DND-41 (cell line): ENCODE measurements at regions not wholly inside any gene's neighbourhood (a gene's known extent, or its start where the extent isn't known, plus 50 kb on each side); places are given as distances from the start of the nearest gene placed in this dataset.

Experiments used
- ATAC-seq: fragments of 200-7000 bp; cut with Tn5 transposase; 3 replicates; pipeline ENCODE4 v1.9.1; 2021; ENCODE audit warnings: low read depth; ENCODE audit not compliant: insufficient read depth
- DNase-seq: peaks from one replicate; pipeline ENCODE4 v3.0.0-alpha.2; 2020
- H2AFZ ChIP-seq: 2 replicates; pipeline ENCODE4 v1.6.0; 2012; ENCODE audit warnings: low read depth, low read length
- H3K27ac ChIP-seq: 2 replicates; pipeline ENCODE4 v1.5.1; 2012; ENCODE audit warnings: low read length, inconsistent platforms
- H3K27me3 ChIP-seq: fragments of 200-600 bp; sonication (generic); 2 replicates; pipeline ENCODE4 v1.6.0; 2012; ENCODE audit warnings: low read length, mild to moderate bottlenecking, inconsistent platforms; ENCODE audit not compliant: insufficient read depth, poor library complexity
- H3K36me3 ChIP-seq: 2 replicates; pipeline ENCODE4 v1.5.1; 2012; ENCODE audit warnings: low read length, inconsistent platforms; ENCODE audit not compliant: insufficient read depth
- H3K4me1 ChIP-seq: 2 replicates; pipeline ENCODE4 v1.5.1; 2012; ENCODE audit warnings: mild to moderate bottlenecking, low read length; ENCODE audit not compliant: insufficient read depth
- H3K4me2 ChIP-seq: 2 replicates; pipeline ENCODE4 v1.6.0; 2012; ENCODE audit warnings: mild to moderate bottlenecking, moderate library complexity, low read length, inconsistent platforms; ENCODE audit not compliant: insufficient read depth
- H3K4me3 ChIP-seq, 2 experiments: fragments of 200-600 bp in 1 of 2; shearing (Covaris generic) in 1 of 2; 2 replicates each; pipeline ENCODE4 v1.5.1; 2012 to 2016; ENCODE audit warnings: inconsistent platforms in 2 of 2, low read length in 2 of 2, mild to moderate bottlenecking in 2 of 2, low read depth in 1 of 2, moderate library complexity in 1 of 2
- H3K79me2 ChIP-seq: 2 replicates; pipeline ENCODE4 v1.6.0; 2012; ENCODE audit warnings: low read length, inconsistent platforms; ENCODE audit not compliant: insufficient read depth
- H3K9ac ChIP-seq: 2 replicates; pipeline ENCODE4 v1.6.0; 2012; ENCODE audit warnings: low read depth, mild to moderate bottlenecking, inconsistent platforms, low read length, moderate library complexity
- H3K9me3 ChIP-seq: 2 replicates; pipeline ENCODE4 v1.5.1; 2012; ENCODE audit warnings: low read length, moderate library complexity, mild to moderate bottlenecking, inconsistent platforms; ENCODE audit not compliant: insufficient read depth, severe bottlenecking
- H4K20me1 ChIP-seq: 2 replicates; pipeline ENCODE4 v1.6.0; 2012; ENCODE audit warnings: low read length; ENCODE audit not compliant: insufficient read depth
- EZH2 ChIP-seq: IDR thresholded peaks from 3 replicates; pipeline ENCODE4 v1.6.1; 2012; ENCODE audit warnings: borderline replicate concordance, low read depth, mild to moderate bottlenecking, moderate library complexity, low read length, inconsistent platforms; ENCODE audit not compliant: severe bottlenecking
- TF ChIP-seq, protein P1 (sequence below): IDR thresholded peaks from 2 replicates; pipeline ENCODE4 v1.5.1; 2012; ENCODE audit warnings: borderline replicate concordance, low read length, moderate library complexity, mild to moderate bottlenecking; ENCODE audit not compliant: poor library complexity, severe bottlenecking; ENCODE audit errors: extremely low read depth

DNA sequence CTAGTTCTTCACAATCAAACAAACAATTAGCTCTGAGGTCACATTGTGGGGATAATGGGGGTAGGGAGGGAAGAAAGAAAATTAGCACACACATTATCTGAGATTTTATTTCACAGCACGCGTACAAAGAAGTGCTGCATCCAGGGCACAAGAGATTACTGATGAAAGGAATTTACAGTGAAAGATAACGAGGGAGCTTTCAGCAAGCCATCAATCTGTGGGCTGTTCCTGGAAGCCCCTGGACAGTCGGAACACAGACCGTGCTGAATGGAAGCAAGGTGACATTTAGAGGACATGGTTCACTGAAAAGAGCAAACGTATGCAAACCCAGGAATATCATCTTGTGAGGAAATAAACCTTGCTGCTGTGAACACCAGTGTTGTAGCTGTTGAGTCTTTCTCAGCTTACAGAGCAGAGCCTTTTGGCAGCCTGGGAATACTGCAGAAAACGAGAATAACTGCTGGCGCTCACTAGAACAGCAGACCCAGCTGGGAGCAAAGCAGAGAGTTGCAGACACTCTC, 63.2 kb downstream of the SCG2 start:
- no peaks in the 10 kb centered on the region for H3K4me1 ChIP-seq
- H3K4me2 ChIP-seq = no peak overlapping the region
- H3K9ac ChIP-seq = no peak overlapping the region
- ATAC-seq = no peak
- H3K27ac ChIP-seq = no peak overlapping the region
- H3K36me3 ChIP-seq = no peaks in the 10 kb centered on the region
- H2AFZ ChIP-seq = no peak overlapping the region
- H3K79me2 ChIP-seq = no peaks in the 10 kb centered on the region
- no peaks in the 10 kb centered on the region for H3K27me3 ChIP-seq
- no peak overlapping the region for H3K4me3 ChIP-seq
- DNase-seq = no peak
- no peaks in the 10 kb centered on the region for H3K9me3 ChIP-seq
- TF ChIP-seq, protein P1, sequence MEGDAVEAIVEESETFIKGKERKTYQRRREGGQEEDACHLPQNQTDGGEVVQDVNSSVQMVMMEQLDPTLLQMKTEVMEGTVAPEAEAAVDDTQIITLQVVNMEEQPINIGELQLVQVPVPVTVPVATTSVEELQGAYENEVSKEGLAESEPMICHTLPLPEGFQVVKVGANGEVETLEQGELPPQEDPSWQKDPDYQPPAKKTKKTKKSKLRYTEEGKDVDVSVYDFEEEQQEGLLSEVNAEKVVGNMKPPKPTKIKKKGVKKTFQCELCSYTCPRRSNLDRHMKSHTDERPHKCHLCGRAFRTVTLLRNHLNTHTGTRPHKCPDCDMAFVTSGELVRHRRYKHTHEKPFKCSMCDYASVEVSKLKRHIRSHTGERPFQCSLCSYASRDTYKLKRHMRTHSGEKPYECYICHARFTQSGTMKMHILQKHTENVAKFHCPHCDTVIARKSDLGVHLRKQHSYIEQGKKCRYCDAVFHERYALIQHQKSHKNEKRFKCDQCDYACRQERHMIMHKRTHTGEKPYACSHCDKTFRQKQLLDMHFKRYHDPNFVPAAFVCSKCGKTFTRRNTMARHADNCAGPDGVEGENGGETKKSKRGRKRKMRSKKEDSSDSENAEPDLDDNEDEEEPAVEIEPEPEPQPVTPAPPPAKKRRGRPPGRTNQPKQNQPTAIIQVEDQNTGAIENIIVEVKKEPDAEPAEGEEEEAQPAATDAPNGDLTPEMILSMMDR = no peak
- TF ChIP-seq EZH2 = no peak
- H4K20me1 ChIP-seq = no peaks in the 10 kb centered on the region

DNA sequence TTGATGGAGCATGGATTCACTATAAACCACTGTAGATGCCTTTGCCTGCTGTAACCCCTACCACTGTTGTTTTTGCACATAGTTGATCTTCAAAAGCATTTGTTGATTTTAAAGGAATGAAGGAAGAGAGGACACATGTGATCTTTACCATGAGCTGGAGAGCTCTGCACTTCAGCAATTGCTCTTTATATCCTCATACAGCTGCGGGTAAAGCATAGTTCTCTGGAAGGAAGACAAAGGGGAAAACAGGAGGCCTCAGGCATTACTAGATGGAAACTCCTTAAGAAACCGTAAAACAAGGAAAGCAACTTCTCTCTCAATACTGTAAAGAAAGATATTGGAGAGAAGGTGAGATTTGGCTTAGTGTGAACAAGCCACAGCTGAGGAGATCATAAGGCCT, 60.6 kb downstream of the SCG2 start:
- H3K4me3 ChIP-seq = no peak overlapping the region

DNA sequence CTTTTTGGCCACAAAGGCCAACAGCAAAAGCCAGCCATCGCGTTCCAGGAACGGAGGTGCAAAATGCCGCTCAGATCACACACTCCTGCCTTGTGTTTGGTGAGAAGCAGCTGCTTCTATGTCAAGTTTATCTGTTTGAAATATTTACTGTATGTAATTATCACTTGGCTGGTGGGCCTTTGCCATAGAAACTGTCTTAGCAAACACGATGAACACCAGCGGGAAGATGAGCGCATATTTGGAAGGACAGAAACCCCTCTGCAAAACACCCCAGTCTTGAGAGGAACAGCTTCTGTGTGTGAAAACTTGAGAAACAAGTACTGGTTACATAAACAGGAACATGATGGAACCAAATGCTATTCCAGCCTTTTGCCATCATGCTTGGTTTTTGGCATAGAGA, 59.7 kb downstream of the SCG2 start:
- Histone ChIP-seq H3K4me1 (no peaks in the 10 kb centered on the region), H3K9me3 (no peaks in the 10 kb centered on the region), H3K4me2 (no peak overlapping the region), H4K20me1 (no peaks in the 10 kb centered on the region), H3K36me3 (no peaks in the 10 kb centered on the region), H3K4me3 (no peak overlapping the region), H3K27ac (no peak overlapping the region), H2AFZ (no peak overlapping the region), H3K27me3 (no peaks in the 10 kb centered on the region), H3K79me2 (no peaks in the 10 kb centered on the region), H3K9ac (no peak overlapping the region)
- ATAC-seq (no peak), DNase-seq (no peak)
- TF ChIP-seq EZH2 = no peak
- TF ChIP-seq, protein P1 = no peak

More for the DNA sequence above, 60.6 kb downstream of the SCG2 start:
- no peak for DNase-seq
- no peaks in the 10 kb centered on the region for H3K9me3 ChIP-seq
- H3K36me3 ChIP-seq = no peaks in the 10 kb centered on the region
- H3K27me3 ChIP-seq = no peaks in the 10 kb centered on the region
- H3K9ac ChIP-seq = no peak overlapping the region
- no peak for TF ChIP-seq EZH2
- TF ChIP-seq, protein P1 = no peak
- no peak overlapping the region for H2AFZ ChIP-seq
- H4K20me1 ChIP-seq = no peaks in the 10 kb centered on the region
- no peak overlapping the region for H3K27ac ChIP-seq
- no peak for ATAC-seq
- no peak overlapping the region for H3K4me2 ChIP-seq
- H3K4me1 ChIP-seq = no peaks in the 10 kb centered on the region
- H3K79me2 ChIP-seq = no peaks in the 10 kb centered on the region

DNA sequence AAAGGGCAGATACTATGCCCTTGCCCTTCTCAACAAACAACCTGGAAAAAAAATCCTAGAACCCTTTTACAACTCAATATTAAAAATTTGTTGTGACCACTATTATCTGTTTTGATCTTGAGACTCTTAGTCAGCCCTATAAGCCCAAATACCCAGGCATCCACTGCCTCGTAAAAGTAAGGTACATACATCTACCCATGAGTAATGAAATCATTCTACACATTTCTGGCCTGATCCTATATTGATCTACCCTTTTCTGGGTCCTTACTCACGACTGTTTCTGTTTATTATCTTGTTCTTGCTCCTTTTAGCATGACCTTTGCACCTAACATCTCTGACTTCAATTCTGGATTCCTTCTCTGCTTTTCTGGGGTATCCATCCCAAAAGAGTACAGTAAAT, 56.8 kb downstream of the SCG2 start:
- H3K36me3 ChIP-seq = no peaks in the 10 kb centered on the region
- H3K27ac ChIP-seq = no peak overlapping the region
- no peak overlapping the region for H2AFZ ChIP-seq
- TF ChIP-seq, protein P1 = no peak
- TF ChIP-seq EZH2 = no peak
- no peaks in the 10 kb centered on the region for H3K9me3 ChIP-seq
- H3K79me2 ChIP-seq = no peaks in the 10 kb centered on the region
- no peak for DNase-seq
- H4K20me1 ChIP-seq = no peaks in the 10 kb centered on the region
- no peak overlapping the region for H3K4me3 ChIP-seq
- H3K4me1 ChIP-seq = no peaks in the 10 kb centered on the region
- no peaks in the 10 kb centered on the region for H3K27me3 ChIP-seq
- no peak overlapping the region for H3K4me2 ChIP-seq
- no peak for ATAC-seq
- H3K9ac ChIP-seq = no peak overlapping the region
